H1 (cell line): ENCODE measurements at regions not wholly inside any gene's neighbourhood (a gene's known extent, or its start where the extent isn't known, plus 50 kb on each side); places are given as distances from the start of the nearest gene placed in this dataset.

Source experiments
- CTCF ChIA-PET: fragments of 300-600 bp; sonication (Branson Sonifier 250); formaldehyde crosslinking; loops from one replicate; lab custom pipeline; 2021; ENCODE audit not compliant: partially characterized antibody; lab: Charles Lee
- POLR2A ChIA-PET: fragments of 300-600 bp; sonication (Branson Sonifier 250); formaldehyde crosslinking; loops from one replicate; lab custom pipeline; 2021; ENCODE audit warnings: inconsistent platforms; ENCODE audit not compliant: partially characterized antibody; lab: Charles Lee
- DNase-seq, 2 experiments: peaks; one replicate each; pipeline versions ENCODE4 v3.0.0 to v3.0.0-alpha.2; 2010 to 2022; ENCODE audit warnings: low spot score in 2 of 2, low read depth in 1 of 2, mixed read lengths in 1 of 2
- FAIRE-seq: peaks from 2 replicates; lab custom pipeline; 2011; peaks lifted over from hg19 to GRCh38; lab: Jason Lieb, UNC
- H2AFZ ChIP-seq: 2 replicates; pipeline ENCODE4 v1.8.1; 2012; ENCODE audit warnings: low read length, inconsistent platforms
- H2AK5ac ChIP-seq: 2 replicates; pipeline ENCODE4 v1.6.1; 2013; ENCODE audit warnings: low read depth, low read length
- H2BK120ac ChIP-seq: replicated peaks from 2 replicates; pipeline ENCODE3; 2013; ENCODE audit warnings: low read depth, low read length, inconsistent platforms
- H2BK12ac ChIP-seq: 2 replicates; pipeline ENCODE4 v1.6.1; 2013; ENCODE audit warnings: low read depth, low read length
- H2BK15ac ChIP-seq: 2 replicates; pipeline ENCODE4 v1.6.1; 2013; ENCODE audit warnings: low read length
- H2BK20ac ChIP-seq: 2 replicates; pipeline ENCODE4 v1.6.1; 2013; ENCODE audit warnings: low read length
- H2BK5ac ChIP-seq: 2 replicates; pipeline ENCODE4 v1.6.1; 2013; ENCODE audit warnings: low read depth, low read length
- H3K14ac ChIP-seq: 2 replicates; pipeline ENCODE4 v1.6.1; 2013; ENCODE audit warnings: inconsistent platforms; ENCODE audit not compliant: insufficient read length
- H3K18ac ChIP-seq: 2 replicates; pipeline ENCODE4 v1.6.1; 2013; ENCODE audit warnings: low read length; ENCODE audit errors: extremely low read depth
- H3K23ac ChIP-seq: 2 replicates; pipeline ENCODE4 v1.6.1; 2013; ENCODE audit warnings: inconsistent platforms; ENCODE audit not compliant: insufficient read length
- H3K23me2 ChIP-seq: 2 replicates; pipeline ENCODE4 v1.6.1; 2013; ENCODE audit warnings: low read depth, low read length
- H3K27ac ChIP-seq: 2 replicates; pipeline ENCODE4 v1.6.1; 2011; ENCODE audit warnings: low read depth, low read length, inconsistent platforms
- H3K27me3 ChIP-seq, 4 experiments: replicated peaks in 1 of 4; 1 replicate in 1 of 4; 2 replicates in 3 of 4; pipeline versions ENCODE4 v1.6.1 to v1.8.1; 2011 to 2013; ENCODE audit warnings: low read length in 3 of 4, mild to moderate bottlenecking in 3 of 4, inconsistent platforms in 2 of 4, mixed read lengths in 2 of 4, moderate library complexity in 1 of 4; ENCODE audit not compliant: control insufficient read depth in 3 of 4, insufficient read depth in 3 of 4; ENCODE audit errors: extremely low read depth in 1 of 4
- H3K36me3 ChIP-seq, 4 experiments: 2 replicates each; pipeline versions ENCODE4 v1.6.1 to v1.8.1; 2011 to 2013; ENCODE audit warnings: mild to moderate bottlenecking in 4 of 4, low read length in 3 of 4, moderate library complexity in 2 of 4, control low read depth in 1 of 4, inconsistent platforms in 1 of 4; ENCODE audit not compliant: insufficient read depth in 4 of 4, control insufficient read depth in 2 of 4
- H3K4ac ChIP-seq: replicated peaks from 2 replicates; pipeline ENCODE3; 2013; ENCODE audit warnings: low read length, low read depth, mixed read lengths, inconsistent platforms; ENCODE audit not compliant: insufficient read length
- H3K4me1 ChIP-seq, 4 experiments: replicated peaks in 1 of 4; 1 replicate in 1 of 4; 2 replicates in 3 of 4; pipeline versions ENCODE4 v1.6.1 to v1.8.1; 2011 to 2013; ENCODE audit warnings: low read length in 3 of 4, inconsistent platforms in 2 of 4, mixed read lengths in 1 of 4; ENCODE audit not compliant: insufficient read depth in 4 of 4, control insufficient read depth in 3 of 4
- H3K4me2 ChIP-seq, 2 experiments: 2 replicates each; pipeline versions ENCODE4 v1.6.1 to v1.8.1; 2011 to 2013; ENCODE audit warnings: low read depth in 2 of 2, low read length in 2 of 2, control low read depth in 1 of 2, inconsistent platforms in 1 of 2, mild to moderate bottlenecking in 1 of 2; ENCODE audit not compliant: insufficient read depth in 1 of 2
- H3K4me3 ChIP-seq, 4 experiments: fragments of 200-600, 300-600 bp in 1 of 4; sonication (generic), shearing (Covaris generic), sonication (Bioruptor Twin) in 1 of 4; 2 replicates each; pipeline versions ENCODE4 v1.5.1 to v1.8.1; 2011 to 2016; ENCODE audit warnings: low read length in 4 of 4, low read depth in 3 of 4, control low read depth in 2 of 4, inconsistent platforms in 2 of 4, mild to moderate bottlenecking in 2 of 4, mixed read lengths in 1 of 4, moderate library complexity in 1 of 4; ENCODE audit not compliant: insufficient read depth in 2 of 4; ENCODE audit errors: extremely low read depth in 1 of 4
- H3K56ac ChIP-seq: replicated peaks from 2 replicates; pipeline ENCODE3; 2013; ENCODE audit warnings: low read depth, mild to moderate bottlenecking, mixed read lengths, low read length, inconsistent platforms; ENCODE audit not compliant: insufficient read length
- H3K79me1 ChIP-seq: 2 replicates; pipeline ENCODE4 v1.6.1; 2013; ENCODE audit warnings: low read depth, low read length, control low read depth
- H3K79me2 ChIP-seq, 2 experiments: 2 replicates each; pipeline versions ENCODE4 v1.6.1 to v1.8.1; 2012 to 2013; ENCODE audit warnings: low read length in 2 of 2, mild to moderate bottlenecking in 2 of 2, inconsistent platforms in 1 of 2; ENCODE audit not compliant: insufficient read depth in 2 of 2, control insufficient read depth in 1 of 2
- H3K9ac ChIP-seq, 4 experiments: replicated peaks in 1 of 4; 1 replicate in 1 of 4; 2 replicates in 3 of 4; pipeline versions ENCODE4 v1.6.1 to v1.8.1; 2011 to 2013; ENCODE audit warnings: low read depth in 3 of 4, low read length in 3 of 4, control low read depth in 2 of 4, mild to moderate bottlenecking in 2 of 4, moderate library complexity in 2 of 4, inconsistent platforms in 1 of 4; ENCODE audit errors: extremely low read depth in 1 of 4
- H3K9me3 ChIP-seq, 2 experiments: 2 replicates each; pipeline versions ENCODE4 v1.6.1 to v1.8.1; 2012 to 2013; ENCODE audit warnings: mild to moderate bottlenecking in 2 of 2, moderate library complexity in 2 of 2, control low read depth in 1 of 2, inconsistent platforms in 1 of 2, low read depth in 1 of 2, low read length in 1 of 2, mixed read lengths in 1 of 2; ENCODE audit not compliant: insufficient read depth in 2 of 2
- H4K20me1 ChIP-seq, 2 experiments: replicated peaks in 1 of 2; 2 replicates each; pipeline versions ENCODE3 to v1.8.1; 2011 to 2013; ENCODE audit warnings: inconsistent platforms in 2 of 2, low read length in 2 of 2, mild to moderate bottlenecking in 1 of 2; ENCODE audit not compliant: insufficient read depth in 2 of 2, control insufficient read depth in 1 of 2
- H4K5ac ChIP-seq: 2 replicates; pipeline ENCODE4 v1.6.1; 2013; ENCODE audit warnings: low read length, low read depth, mixed read lengths, inconsistent platforms; ENCODE audit not compliant: insufficient read length
- H4K8ac ChIP-seq: 2 replicates; pipeline ENCODE4 v1.8.0; 2013; ENCODE audit warnings: mild to moderate bottlenecking, moderate library complexity, low read length, inconsistent platforms; ENCODE audit not compliant: insufficient read depth; ENCODE audit errors: extremely low read depth
- H4K91ac ChIP-seq: replicated peaks from 2 replicates; pipeline ENCODE3; 2013; ENCODE audit warnings: low read length, mixed read lengths, inconsistent platforms; ENCODE audit not compliant: insufficient read length
- CHD7 ChIP-seq: fragments of 300-600 bp; sonication (generic); IDR thresholded peaks from 2 replicates; pipeline ENCODE4 v1.7.1; 2012; ENCODE audit warnings: low read length, moderate library complexity, mild to moderate bottlenecking, inconsistent platforms; ENCODE audit not compliant: insufficient replicate concordance
- WGBS, 2 experiments: shearing (Covaris generic) in 1 of 2; methylation state at CpG; one replicate each; pipeline versions ENCODE4 v1.1.6 to v1.1.7; 2013 to 2015; ENCODE audit warnings: low lambda C conversion rate in 2 of 2, mixed read lengths in 2 of 2, inconsistent platforms in 1 of 2, low coverage in 1 of 2, missing lambda C conversion rate in 1 of 2; ENCODE audit not compliant: insufficient replicate concordance in 2 of 2, insufficient coverage in 1 of 2, insufficient read length in 1 of 2; ENCODE audit errors: extremely low coverage in 1 of 2, missing lambda C conversion rate in 1 of 2; 5-methylcytosine and 5-hydroxymethylcytosine counted together

- Histone ChIP-seq H4K91ac (no peak overlapping the region), H3K14ac (no peak overlapping the region), H3K4me1 (no peaks in the 10 kb centered on the region), H2AFZ (no peak overlapping the region), H4K5ac (no peak overlapping the region), H3K4ac (no peak overlapping the region), H3K27ac (no peak overlapping the region), H3K79me1 (no peaks in the 10 kb centered on the region), H2BK120ac (no peak overlapping the region), H2BK20ac (no peak overlapping the region), H3K79me2 (no peaks in the 10 kb centered on the region), H3K23ac (no peak overlapping the region), H2BK12ac (no peak overlapping the region), H4K8ac (no peak overlapping the region), H3K9ac (no peak overlapping the region), H3K4me3 (no peak overlapping the region), H2BK15ac (no peak overlapping the region), H2AK5ac (no peak overlapping the region), H3K27me3 (peaks cover 0 to 1% (median 0%) of the 10 kb centered on the region in 4 experiments; a peak in 1 of 7 replicates), H3K4me2 (no peak overlapping the region), H3K18ac (no peak overlapping the region), H3K56ac (no peak overlapping the region), H3K36me3 (no peaks in the 10 kb centered on the region), H3K23me2 (no peaks in the 10 kb centered on the region), H4K20me1 (no peaks in the 10 kb centered on the region), H3K9me3 (no peaks in the 10 kb centered on the region), H2BK5ac (no peak overlapping the region)
- DNase-seq: no peak
- 94% methylated on average over 1 of the region's 1 CpG; no CpG with 5 or more reads in 1 of the 2 experiments for WGBS, 2 experiments
- CTCF ChIA-PET: interaction anchor here (0.6 kb wide), 1 partner anchor 50 kb away, joined by 3 read pairs; no protein-coding TSS in a partner anchor
- no peak for FAIRE-seq
- POLR2A ChIA-PET: no interaction called here
- no peak for TF ChIP-seq CHD7
These were observed 106.9 kb upstream of the PTGFR start for GRCh38 chr1:78383923-78384322.
